ENCODE measurements at regions not wholly inside any gene's neighbourhood (a gene's known extent, or its start where the extent isn't known, plus 50 kb on each side); places are given as distances from the start of the nearest gene placed in this dataset.

DNA sequence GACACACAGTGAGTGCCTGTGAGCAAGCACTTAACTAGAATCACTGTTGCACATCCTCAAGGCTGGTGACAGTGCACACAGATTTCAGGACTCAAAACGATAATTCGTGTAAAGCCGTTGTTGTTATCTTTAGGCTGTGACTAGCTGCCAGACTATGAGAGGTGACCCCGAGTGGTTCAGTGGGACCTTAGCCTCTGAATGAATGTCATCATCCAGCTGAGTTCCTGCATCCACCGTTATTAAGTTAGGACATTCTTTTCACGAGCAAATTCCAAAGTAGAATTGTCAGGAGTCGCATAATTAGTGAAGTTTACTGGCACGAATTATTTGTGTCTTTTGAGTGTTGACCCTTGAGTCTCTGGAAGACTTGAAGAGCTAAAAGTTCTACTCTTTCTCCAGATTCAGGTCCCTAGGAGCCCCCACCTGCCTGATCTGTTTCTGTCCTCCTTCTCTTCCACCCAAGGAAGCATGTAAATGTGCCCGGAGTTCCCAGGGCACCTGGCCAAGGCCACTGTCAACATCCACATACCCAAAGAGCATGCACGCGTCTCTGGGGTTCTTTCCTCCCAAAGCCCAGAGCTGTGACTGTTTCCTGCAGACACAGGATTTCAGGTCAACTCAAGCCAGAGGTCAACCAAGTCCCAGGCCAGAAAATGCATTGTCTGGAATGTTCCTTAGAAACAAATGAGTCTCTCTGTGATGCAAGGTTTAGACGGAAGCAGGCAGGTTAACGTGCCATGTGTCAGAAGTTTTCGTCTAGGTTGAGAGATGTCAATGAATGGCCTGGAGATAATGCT lies 207.2 kb downstream of the TOMM20 start:
- ChIA-PET POLR2A (interaction anchor here (0.6 kb wide), 1 partner anchor 23 kb away, joined by 4 read pairs; no protein-coding TSS in a partner anchor), CTCF (no interaction called here)
- intact Hi-C loops (cut with micrococcal nuclease): no loop called here
- DNase-seq (no peak), ATAC-seq (no peak)
- no peak overlapping the region for H3K4me3 Mint-ChIP-seq
- peaks cover 1% of the 10 kb centered on the region for H3K9me3 Mint-ChIP-seq
- H3K27ac Mint-ChIP-seq: no peak overlapping the region
- peaks cover 22% of the 10 kb centered on the region for H3K4me1 Mint-ChIP-seq (ENCODE audit: low read depth)
- H3K36me3 Mint-ChIP-seq (ENCODE audit: low read depth): no peaks in the 10 kb centered on the region
- no peaks in the 10 kb centered on the region for H3K27me3 Mint-ChIP-seq
- TF ChIP-seq CTCF (IDR thresholded peaks at IDR 0.05): no peak

GRCh38 chr1:234920843-234921140 lies 207.8 kb downstream of the TOMM20 start:
- no peaks in the 10 kb centered on the region for H3K27me3 Mint-ChIP-seq
- H3K4me3 Mint-ChIP-seq: no peak overlapping the region
- DNase-seq (no peak), ATAC-seq (no peak)
- no peak overlapping the region for H3K27ac Mint-ChIP-seq
- intact Hi-C loops (cut with micrococcal nuclease): no loop called here
- peaks cover 1% of the 10 kb centered on the region for H3K9me3 Mint-ChIP-seq
- TF ChIP-seq CTCF (IDR thresholded peaks at IDR 0.05): no peak
- ChIA-PET CTCF (no interaction called here), POLR2A (no interaction called here)
- H3K4me1 Mint-ChIP-seq (ENCODE audit: low read depth): peaks cover 16% of the 10 kb centered on the region
- no peaks in the 10 kb centered on the region for H3K36me3 Mint-ChIP-seq (ENCODE audit: low read depth)

DNA sequence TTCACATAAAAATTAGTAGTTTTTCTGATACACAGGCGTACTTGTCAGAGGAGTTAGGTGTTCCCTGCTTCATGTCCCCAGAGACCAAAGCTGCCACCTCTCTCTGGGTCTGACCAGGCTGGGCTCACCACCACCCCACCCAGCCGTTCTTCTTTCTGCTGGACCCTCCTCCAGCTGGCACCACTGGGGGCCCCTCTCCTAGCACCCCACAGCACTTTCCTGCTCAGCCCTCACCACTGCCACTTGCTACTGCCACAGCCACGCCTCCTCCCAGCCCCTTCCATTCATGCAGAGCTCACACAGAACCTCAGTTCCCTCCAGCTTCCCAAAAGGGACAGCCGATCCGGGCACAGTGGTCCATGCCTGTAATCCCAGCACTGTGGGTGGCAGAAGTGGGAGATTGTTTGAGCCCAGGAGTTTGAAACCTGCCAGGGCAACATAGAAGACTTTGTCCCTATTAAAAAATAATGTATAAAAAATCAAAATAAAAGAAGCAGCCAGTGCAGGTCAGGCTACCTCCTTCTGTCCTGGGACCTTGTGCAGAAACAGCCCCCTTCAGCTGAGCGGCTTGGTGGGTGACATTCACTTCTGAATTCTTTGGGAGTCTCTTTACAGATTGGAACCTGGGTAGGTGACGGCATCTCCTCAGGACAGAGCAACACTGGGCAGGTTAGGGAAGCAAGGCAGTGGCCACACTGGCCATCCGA lies 208.3 kb downstream of the TOMM20 start:
- CTCF ChIA-PET: no interaction called here
- peaks cover 1% of the 10 kb centered on the region for H3K9me3 Mint-ChIP-seq

DNA sequence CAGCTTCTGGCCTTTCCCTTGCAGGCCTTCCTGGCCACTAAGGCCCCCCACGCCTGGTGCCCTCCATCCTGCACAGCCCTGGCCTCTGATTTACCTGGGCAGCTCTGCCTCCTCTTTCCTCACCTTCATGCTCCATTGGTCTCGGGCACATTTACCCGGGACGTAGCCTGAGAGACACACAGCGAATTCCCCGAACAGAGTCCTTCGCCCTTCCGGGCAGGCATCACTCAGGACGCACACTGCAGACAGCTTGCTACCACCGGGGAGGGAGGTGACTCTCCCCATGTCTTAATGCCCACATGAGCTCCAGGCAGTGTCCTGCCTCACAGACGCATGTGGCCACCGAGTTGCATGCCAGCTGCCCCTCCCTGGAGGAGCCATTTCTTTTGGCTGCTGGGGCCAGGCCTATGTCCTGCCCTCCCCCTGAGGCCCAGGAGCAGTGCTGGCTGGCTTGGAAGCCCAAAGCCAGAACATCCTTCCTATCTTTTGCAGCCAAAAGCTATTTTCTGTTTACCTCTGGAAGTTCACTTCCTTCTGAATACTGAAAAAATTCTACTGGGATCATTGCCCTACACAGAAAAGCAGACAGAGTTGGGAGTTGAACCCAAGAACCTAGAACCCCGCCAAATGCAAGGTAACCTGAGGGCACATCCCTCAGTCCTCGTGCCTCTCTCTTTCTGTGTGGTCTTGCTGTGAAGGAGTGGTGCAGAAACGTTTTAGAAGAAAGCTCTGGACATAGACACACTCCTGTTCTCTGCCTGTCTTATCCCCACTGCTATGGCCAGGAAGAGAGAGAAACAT lies 209.5 kb downstream of the TOMM20 start:
- H3K4me1 Mint-ChIP-seq (ENCODE audit: low read depth): peaks cover 7% of the 10 kb centered on the region
- no peaks in the 10 kb centered on the region for H3K36me3 Mint-ChIP-seq (ENCODE audit: low read depth)
- H3K9me3 Mint-ChIP-seq: peaks cover 1% of the 10 kb centered on the region
- no peak overlapping the region for H3K27ac Mint-ChIP-seq
- TF ChIP-seq CTCF (IDR thresholded peaks at IDR 0.05): no peak
- H3K27me3 Mint-ChIP-seq: no peaks in the 10 kb centered on the region
- POLR2A ChIA-PET: interaction anchor here (0.6 kb wide), 1 partner anchor 28 kb away, joined by 3 read pairs; no protein-coding TSS in a partner anchor
- ATAC-seq: no peak
- intact Hi-C loops (cut with micrococcal nuclease): no loop called here
- DNase-seq: no peak
- no peak overlapping the region for H3K4me3 Mint-ChIP-seq
- CTCF ChIA-PET: interaction anchor here (1.4 kb wide), 1 partner anchor 13 kb away, joined by 3 read pairs; no protein-coding TSS in a partner anchor

More for the DNA sequence above, 208.3 kb downstream of the TOMM20 start:
- Mint-ChIP-seq H3K4me3 (no peak overlapping the region), H3K4me1 (ENCODE audit: low read depth) (peaks cover 11% of the 10 kb centered on the region), H3K27ac (no peak overlapping the region), H3K36me3 (ENCODE audit: low read depth) (no peaks in the 10 kb centered on the region), H3K27me3 (no peaks in the 10 kb centered on the region)
- ATAC-seq (no peak), DNase-seq (no peak)
- POLR2A ChIA-PET: no interaction called here
- intact Hi-C loops (cut with micrococcal nuclease): no loop called here
- TF ChIP-seq CTCF (IDR thresholded peaks at IDR 0.05): no peak

Measured in activated CD8-positive, alpha-beta T cell treated with anti-CD3 and anti-CD28 coated beads for 36 hours (primary cell).